ENCODE measurements at regions not wholly inside any gene's neighbourhood (a gene's known extent, or its start where the extent isn't known, plus 50 kb on each side); places are given as distances from the start of the nearest gene placed in this dataset.

DNA sequence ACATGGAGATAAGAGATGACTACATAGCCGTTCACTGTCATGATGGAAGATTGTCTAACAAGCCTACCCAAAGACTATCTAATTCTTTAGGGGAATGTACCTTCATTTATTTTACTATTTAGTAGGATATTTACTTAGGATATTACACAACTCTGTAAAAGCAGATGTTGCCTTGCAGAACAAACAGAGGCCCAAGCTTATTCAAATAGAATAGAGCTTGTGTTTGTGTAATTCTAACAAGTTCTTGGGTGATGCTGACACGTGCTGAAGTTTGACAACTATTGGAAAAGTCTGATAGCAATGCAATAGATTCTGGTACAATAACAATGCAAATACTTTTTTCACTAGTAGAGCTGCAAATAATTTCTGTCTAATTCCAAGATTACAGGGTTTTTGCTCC, 447.6 kb downstream of the TOX3 start:
- TF ChIP-seq JUN (IDR thresholded peaks at IDR 0.05; ENCODE audit: borderline replicate concordance, insufficient read depth, insufficient read length, low read depth): no peak
- TF ChIP-seq GATA2 (IDR thresholded peaks at IDR 0.05; ENCODE audit: insufficient read depth, insufficient read length, low read depth, low read length): no peak
- TF ChIP-seq, protein P1, sequence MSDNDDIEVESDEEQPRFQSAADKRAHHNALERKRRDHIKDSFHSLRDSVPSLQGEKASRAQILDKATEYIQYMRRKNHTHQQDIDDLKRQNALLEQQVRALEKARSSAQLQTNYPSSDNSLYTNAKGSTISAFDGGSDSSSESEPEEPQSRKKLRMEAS (IDR thresholded peaks at IDR 0.05; ENCODE audit: insufficient read depth, insufficient read length): no peak
- no peak for TF ChIP-seq POLR2AphosphoS5 (IDR thresholded peaks at IDR 0.05; ENCODE audit: insufficient read depth, low read depth, low read length)
- TF ChIP-seq MYC (IDR thresholded peaks at IDR 0.05; ENCODE audit: low read depth, low read length): no peak
- TF ChIP-seq POLR2A (IDR thresholded peaks at IDR 0.05; ENCODE audit: low read depth, low read length): no peak
- TF ChIP-seq, protein P2, sequence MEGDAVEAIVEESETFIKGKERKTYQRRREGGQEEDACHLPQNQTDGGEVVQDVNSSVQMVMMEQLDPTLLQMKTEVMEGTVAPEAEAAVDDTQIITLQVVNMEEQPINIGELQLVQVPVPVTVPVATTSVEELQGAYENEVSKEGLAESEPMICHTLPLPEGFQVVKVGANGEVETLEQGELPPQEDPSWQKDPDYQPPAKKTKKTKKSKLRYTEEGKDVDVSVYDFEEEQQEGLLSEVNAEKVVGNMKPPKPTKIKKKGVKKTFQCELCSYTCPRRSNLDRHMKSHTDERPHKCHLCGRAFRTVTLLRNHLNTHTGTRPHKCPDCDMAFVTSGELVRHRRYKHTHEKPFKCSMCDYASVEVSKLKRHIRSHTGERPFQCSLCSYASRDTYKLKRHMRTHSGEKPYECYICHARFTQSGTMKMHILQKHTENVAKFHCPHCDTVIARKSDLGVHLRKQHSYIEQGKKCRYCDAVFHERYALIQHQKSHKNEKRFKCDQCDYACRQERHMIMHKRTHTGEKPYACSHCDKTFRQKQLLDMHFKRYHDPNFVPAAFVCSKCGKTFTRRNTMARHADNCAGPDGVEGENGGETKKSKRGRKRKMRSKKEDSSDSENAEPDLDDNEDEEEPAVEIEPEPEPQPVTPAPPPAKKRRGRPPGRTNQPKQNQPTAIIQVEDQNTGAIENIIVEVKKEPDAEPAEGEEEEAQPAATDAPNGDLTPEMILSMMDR (IDR thresholded peaks at IDR 0.05; ENCODE audit: extremely low read depth in 1 of 2, insufficient read depth in 1 of 2, low read depth in 1 of 2, low read length in 2 of 2): no peak
- CTCF ChIA-PET: no interaction called here
- DNase-seq (ENCODE audit: low read depth, low spot score) (no peak), FAIRE-seq (no peak)
- Histone ChIP-seq H3K9me3 (replicated peaks; ENCODE audit: control insufficient read depth, insufficient read depth, low read length) (peaks cover 2% of the 10 kb centered on the region), H2AFZ (ENCODE audit: low read depth, low read length) (no peak overlapping the region), H3K9me1 (replicated peaks; ENCODE audit: control insufficient read depth, extremely low read depth, insufficient read depth, low read length) (no peaks in the 10 kb centered on the region), H3K36me3 (ENCODE audit: control insufficient read depth in 2 of 2, extremely low read depth in 1 of 2, insufficient read depth in 2 of 2, low read length in 2 of 2) (no peaks in the 10 kb centered on the region), H3K27me3 (ENCODE audit: control insufficient read depth in 2 of 2, insufficient read depth in 2 of 2, low read length in 2 of 2) (no peaks in the 10 kb centered on the region), H3K9ac (replicated peaks; ENCODE audit: extremely low read depth, insufficient read depth, low read length) (no peak overlapping the region), H3K79me2 (ENCODE audit: control insufficient read depth, insufficient read depth, low read length) (no peaks in the 10 kb centered on the region), H3K4me1 (ENCODE audit: control insufficient read depth, extremely low read depth, insufficient read depth, low read length) (no peaks in the 10 kb centered on the region), H3K4me2 (ENCODE audit: insufficient read depth, low read length) (no peak overlapping the region), H3K4me3 (replicated peaks in 1 of 3; ENCODE audit: insufficient read depth in 1 of 3, low read depth in 1 of 3, low read length in 3 of 3) (no peak overlapping the region), H3K27ac (ENCODE audit: insufficient read depth, low read depth, low read length) (no peak overlapping the region), H4K20me1 (replicated peaks; ENCODE audit: control insufficient read depth, extremely low read depth, insufficient read depth, low read length) (no peaks in the 10 kb centered on the region)
- intact Hi-C loops (cut with micrococcal nuclease): no loop called here
- dilution Hi-C loops (cut with MboI; ENCODE audit: extremely low pct_ligation_motif_present, low sequenced_read_pairs): no loop called here
- POLR2A ChIA-PET: no interaction called here
- no TSS peak for BruUV-seq (replicated peaks)

DNA sequence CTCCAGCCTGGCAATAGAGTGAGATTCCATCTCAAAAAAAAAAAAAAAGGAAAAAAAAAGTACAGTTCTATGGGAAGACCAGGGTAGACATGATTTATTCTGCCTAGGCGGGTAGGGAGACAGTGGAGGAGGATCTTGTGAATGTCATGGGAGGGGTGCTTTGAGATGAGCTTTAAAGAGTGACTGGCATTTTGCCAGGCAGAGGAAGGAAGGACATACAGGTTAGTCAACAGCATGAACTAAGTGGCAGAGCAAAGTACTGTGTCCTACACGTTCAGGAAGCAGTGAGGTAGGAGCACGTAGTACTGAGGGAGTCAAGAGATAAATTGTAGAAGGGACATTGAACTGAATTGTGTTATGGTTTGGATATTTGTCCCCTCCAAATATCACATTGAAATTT, 451.5 kb downstream of the TOX3 start:
- H2AFZ ChIP-seq (ENCODE audit: low read depth, low read length): no peak overlapping the region
- H3K4me3 ChIP-seq (replicated peaks in 1 of 3; ENCODE audit: insufficient read depth in 1 of 3, low read depth in 1 of 3, low read length in 3 of 3): no peak overlapping the region
- dilution Hi-C loops (cut with MboI; ENCODE audit: extremely low pct_ligation_motif_present, low sequenced_read_pairs) (no loop called here), intact Hi-C loops (cut with micrococcal nuclease) (no loop called here)
- no peak for FAIRE-seq
- no peak overlapping the region for H3K27ac ChIP-seq (ENCODE audit: insufficient read depth, low read depth, low read length)
- H3K9ac ChIP-seq (replicated peaks; ENCODE audit: extremely low read depth, insufficient read depth, low read length): no peak overlapping the region
- TF ChIP-seq, protein P2 (IDR thresholded peaks at IDR 0.05; ENCODE audit: extremely low read depth in 1 of 2, insufficient read depth in 1 of 2, low read depth in 1 of 2, low read length in 2 of 2): no peak
- no peak for TF ChIP-seq POLR2AphosphoS5 (IDR thresholded peaks at IDR 0.05; ENCODE audit: insufficient read depth, low read depth, low read length)
- no peak for TF ChIP-seq JUN (IDR thresholded peaks at IDR 0.05; ENCODE audit: borderline replicate concordance, insufficient read depth, insufficient read length, low read depth)
- no peak for TF ChIP-seq MYC (IDR thresholded peaks at IDR 0.05; ENCODE audit: low read depth, low read length)
- no peak for TF ChIP-seq EZH2 (IDR thresholded peaks at IDR 0.05; ENCODE audit: borderline replicate concordance, low read depth, low read length, severe bottlenecking)
- TF ChIP-seq, protein P1 (IDR thresholded peaks at IDR 0.05; ENCODE audit: insufficient read depth, insufficient read length): no peak
- TF ChIP-seq POLR2A (IDR thresholded peaks at IDR 0.05; ENCODE audit: low read depth, low read length): no peak
- TF ChIP-seq FOS (IDR thresholded peaks at IDR 0.05; ENCODE audit: borderline replicate concordance, insufficient read depth, low read length): no peak
- no peak for TF ChIP-seq GATA2 (IDR thresholded peaks at IDR 0.05; ENCODE audit: insufficient read depth, insufficient read length, low read depth, low read length)
- no peaks in the 10 kb centered on the region for H3K36me3 ChIP-seq (ENCODE audit: control insufficient read depth in 2 of 2, extremely low read depth in 1 of 2, insufficient read depth in 2 of 2, low read length in 2 of 2)
- H4K20me1 ChIP-seq (replicated peaks; ENCODE audit: control insufficient read depth, extremely low read depth, insufficient read depth, low read length): no peaks in the 10 kb centered on the region
- H3K4me2 ChIP-seq (ENCODE audit: insufficient read depth, low read length): no peak overlapping the region
- CTCF ChIA-PET: no interaction called here
- no peaks in the 10 kb centered on the region for H3K9me1 ChIP-seq (replicated peaks; ENCODE audit: control insufficient read depth, extremely low read depth, insufficient read depth, low read length)
- no peaks in the 10 kb centered on the region for H3K79me2 ChIP-seq (ENCODE audit: control insufficient read depth, insufficient read depth, low read length)
- no peaks in the 10 kb centered on the region for H3K4me1 ChIP-seq (ENCODE audit: control insufficient read depth, extremely low read depth, insufficient read depth, low read length)
- H3K27me3 ChIP-seq (ENCODE audit: control insufficient read depth in 2 of 2, insufficient read depth in 2 of 2, low read length in 2 of 2): no peaks in the 10 kb centered on the region
- DNase-seq (ENCODE audit: low read depth, low spot score): no peak
- POLR2A ChIA-PET: no interaction called here
- peaks cover 4% of the 10 kb centered on the region for H3K9me3 ChIP-seq (replicated peaks; ENCODE audit: control insufficient read depth, insufficient read depth, low read length)
- no TSS peak for BruUV-seq (replicated peaks)

All from endothelial cell of umbilical vein (primary cell).